ENCODE measurements at regions not wholly inside any gene's neighbourhood (a gene's known extent, or its start where the extent isn't known, plus 50 kb on each side); places are given as distances from the start of the nearest gene placed in this dataset.

DNA sequence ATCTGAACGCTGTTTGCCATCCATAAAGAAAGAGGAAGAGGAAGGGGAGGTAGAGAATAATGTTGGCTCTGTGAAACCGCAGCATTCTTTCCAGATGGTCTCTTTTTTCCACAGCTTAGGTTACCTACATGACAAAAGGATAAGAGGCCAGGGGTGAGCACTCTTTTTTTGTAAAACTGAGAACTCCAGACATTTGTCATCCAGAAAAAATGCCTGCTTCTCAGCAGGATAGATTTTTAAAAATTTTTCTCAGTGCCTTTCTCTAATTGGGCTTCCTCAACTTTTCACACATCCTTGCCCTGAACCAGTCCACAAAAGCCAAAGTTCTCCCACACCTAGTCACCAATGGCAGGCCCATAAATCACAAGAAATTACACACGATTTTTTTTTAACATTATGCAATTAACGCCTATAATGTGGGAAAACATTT, 158.1 kb upstream of the TENM3 start:
- ATAC-seq = no peak
- intact Hi-C loops (cut with DNase I) = no loop called here

GRCh38 chr4:182089326-182089725, 153.9 kb upstream of the TENM3 start:
- ATAC-seq = no peak
- H3K36me3 ChIP-seq = no peaks in the 10 kb centered on the region
- no peak overlapping the region for H3K27ac ChIP-seq
- no peaks in the 10 kb centered on the region for H3K9me3 ChIP-seq
- TF ChIP-seq, protein P1, sequence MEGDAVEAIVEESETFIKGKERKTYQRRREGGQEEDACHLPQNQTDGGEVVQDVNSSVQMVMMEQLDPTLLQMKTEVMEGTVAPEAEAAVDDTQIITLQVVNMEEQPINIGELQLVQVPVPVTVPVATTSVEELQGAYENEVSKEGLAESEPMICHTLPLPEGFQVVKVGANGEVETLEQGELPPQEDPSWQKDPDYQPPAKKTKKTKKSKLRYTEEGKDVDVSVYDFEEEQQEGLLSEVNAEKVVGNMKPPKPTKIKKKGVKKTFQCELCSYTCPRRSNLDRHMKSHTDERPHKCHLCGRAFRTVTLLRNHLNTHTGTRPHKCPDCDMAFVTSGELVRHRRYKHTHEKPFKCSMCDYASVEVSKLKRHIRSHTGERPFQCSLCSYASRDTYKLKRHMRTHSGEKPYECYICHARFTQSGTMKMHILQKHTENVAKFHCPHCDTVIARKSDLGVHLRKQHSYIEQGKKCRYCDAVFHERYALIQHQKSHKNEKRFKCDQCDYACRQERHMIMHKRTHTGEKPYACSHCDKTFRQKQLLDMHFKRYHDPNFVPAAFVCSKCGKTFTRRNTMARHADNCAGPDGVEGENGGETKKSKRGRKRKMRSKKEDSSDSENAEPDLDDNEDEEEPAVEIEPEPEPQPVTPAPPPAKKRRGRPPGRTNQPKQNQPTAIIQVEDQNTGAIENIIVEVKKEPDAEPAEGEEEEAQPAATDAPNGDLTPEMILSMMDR (IDR thresholded peaks at IDR 0.05) = peak in 1 of 9 donors; percentile 8
- DNase-seq = no peak
- H3K4me3 ChIP-seq = no peak overlapping the region
- intact Hi-C loops (cut with DNase I) = no loop called here
- 88 to 89% methylated on average over 2 of the region's 2 CpGs for WGBS, 2 donors
- H3K27me3 ChIP-seq = no peaks in the 10 kb centered on the region
- no peaks in the 10 kb centered on the region for H3K4me1 ChIP-seq

More for the DNA sequence above, 158.1 kb upstream of the TENM3 start:
- 60 to 68% methylated on average over 4 of the region's 4 CpGs for WGBS, 2 donors
- Histone ChIP-seq H3K4me1 (no peaks in the 10 kb centered on the region), H3K27ac (no peak overlapping the region), H3K27me3 (no peaks in the 10 kb centered on the region), H3K36me3 (no peaks in the 10 kb centered on the region), H3K4me3 (no peak overlapping the region), H3K9me3 (peaks cover 0 to 4% (median 0%) of the 10 kb centered on the region in 11 donors)
- DNase-seq = no peak
- TF ChIP-seq, protein P1 (IDR thresholded peaks at IDR 0.05) = no peak

- intact Hi-C loops (cut with DNase I) = no loop called here
- Histone ChIP-seq H3K27ac (no peak overlapping the region), H3K4me3 (no peak overlapping the region), H3K9me3 (no peaks in the 10 kb centered on the region), H3K4me1 (no peaks in the 10 kb centered on the region), H3K36me3 (no peaks in the 10 kb centered on the region), H3K27me3 (no peaks in the 10 kb centered on the region)
- TF ChIP-seq, protein P1 (IDR thresholded peaks at IDR 0.05) = no peak
- DNase-seq = no peak
- ATAC-seq = no peak
- WGBS, 2 donors = 78 to 87% methylated on average over 5 of the region's 5 CpGs
Measured at GRCh38 chr4:182090186-182090585, 153.0 kb upstream of the TENM3 start.

DNA sequence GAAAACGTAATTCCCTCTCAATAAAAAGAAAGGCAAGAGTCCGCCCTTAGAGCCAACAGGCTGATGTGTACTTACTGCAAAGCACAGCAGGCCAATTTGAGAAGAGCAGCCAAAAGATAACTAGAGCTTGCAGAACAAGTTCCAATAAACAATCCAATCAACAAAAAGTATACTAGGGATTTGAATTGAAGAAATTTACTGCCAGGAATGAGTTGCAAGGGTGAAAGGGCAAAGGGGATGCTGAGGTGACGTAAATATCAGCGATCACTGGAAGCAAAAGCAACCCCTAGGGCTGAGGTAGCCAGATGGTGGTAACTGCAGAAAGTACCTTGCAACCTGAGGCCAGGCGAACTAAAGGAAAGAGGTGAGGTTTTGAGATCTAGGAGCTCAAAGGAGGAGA, 152.1 kb upstream of the TENM3 start:
- Histone ChIP-seq H3K4me1 (no peaks in the 10 kb centered on the region), H3K27me3 (no peaks in the 10 kb centered on the region), H3K9me3 (no peaks in the 10 kb centered on the region), H3K27ac (no peak overlapping the region), H3K4me3 (no peak overlapping the region), H3K36me3 (no peaks in the 10 kb centered on the region)
- ATAC-seq = no peak
- no peak for DNase-seq
- TF ChIP-seq, protein P1 (IDR thresholded peaks at IDR 0.05) = no peak
- WGBS, 2 donors = 80 to 84% methylated on average over 5 of the region's 5 CpGs
- intact Hi-C loops (cut with DNase I) = no loop called here
